ENCODE measurements at regions not wholly inside any gene's neighbourhood (a gene's known extent, or its start where the extent isn't known, plus 50 kb on each side); places are given as distances from the start of the nearest gene placed in this dataset.

- no peak for TF ChIP-seq EZH2 (IDR thresholded peaks at IDR 0.05; ENCODE audit: insufficient read depth, poor library complexity, severe bottlenecking)
- TF ChIP-seq EZH2phosphoT487 (IDR thresholded peaks at IDR 0.05; ENCODE audit: insufficient read depth, low read depth), result no peak
These were observed 583.0 kb upstream of the ROBO1 start for GRCh38 chr3:80350771-80351170.
